ENCODE measurements at regions not wholly inside any gene's neighbourhood (a gene's known extent, or its start where the extent isn't known, plus 50 kb on each side); places are given as distances from the start of the nearest gene placed in this dataset.

- 82% methylated on average over 6 of the region's 6 CpGs for WGBS, 2 donors
- H3K27ac ChIP-seq: no peak overlapping the region
- H3K27me3 ChIP-seq: no peaks in the 10 kb centered on the region
These were observed 134.8 kb upstream of the KIF26B start for GRCh38 chr1:245019910-245020486.

DNA sequence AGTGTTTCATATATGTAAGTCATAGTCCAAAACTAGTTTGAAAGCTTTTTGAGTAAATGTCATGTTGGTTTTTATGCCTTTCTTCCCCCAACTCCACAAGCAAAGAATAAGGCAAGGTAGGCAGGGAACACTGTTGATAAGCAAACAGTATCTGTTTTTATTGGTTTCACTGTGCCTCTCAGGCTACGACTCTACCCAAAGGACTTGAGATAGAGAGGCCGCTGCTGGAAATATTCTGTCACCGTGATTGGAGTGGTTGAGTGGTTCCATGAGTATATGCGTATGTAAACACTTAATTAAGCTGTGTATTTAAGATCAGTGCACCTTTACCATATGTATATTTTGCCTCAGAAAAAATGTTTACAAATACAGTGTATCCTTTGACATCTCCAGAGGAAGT is 138.1 kb upstream of the KIF26B start:
- Histone ChIP-seq H3K9me3 (no peaks in the 10 kb centered on the region), H3K36me3 (replicated peaks in 1 of 2; ENCODE audit: insufficient read depth in 1 of 2, low read depth in 2 of 2) (peaks cover 0 to 3% of the 10 kb centered on the region in 2 donors), H3K4me3 (no peak overlapping the region), H3K27ac (no peak overlapping the region), H3K4me1 (no peaks in the 10 kb centered on the region), H3K27me3 (no peaks in the 10 kb centered on the region)
- TF ChIP-seq CTCF (IDR thresholded peaks at IDR 0.05): no peak
- no peak for TF ChIP-seq POLR2A (IDR thresholded peaks at IDR 0.05)
- no peak for ATAC-seq
- intact Hi-C loops (cut with DNase I): no loop called here
- WGBS, 2 donors: 78 to 89% methylated on average over 4 of the region's 4 CpGs
- no peak for DNase-seq

More at GRCh38 chr1:245019910-245020486, 134.8 kb upstream of the KIF26B start:
- no peak for ATAC-seq
- Histone ChIP-seq H3K4me1 (no peaks in the 10 kb centered on the region), H3K36me3 (replicated peaks in 1 of 2; ENCODE audit: insufficient read depth in 1 of 2, low read depth in 2 of 2) (peaks cover 0 to 3% of the 10 kb centered on the region in 2 donors), H3K4me3 (no peak overlapping the region), H3K9me3 (no peaks in the 10 kb centered on the region)
- no peak for DNase-seq
- intact Hi-C loops (cut with DNase I): no loop called here
- no peak for TF ChIP-seq POLR2A (IDR thresholded peaks at IDR 0.05)
- no peak for TF ChIP-seq CTCF (IDR thresholded peaks at IDR 0.05)

- no peaks in the 10 kb centered on the region for H3K9me3 ChIP-seq
- no peaks in the 10 kb centered on the region for H3K27me3 ChIP-seq
- intact Hi-C loops (cut with DNase I): no loop called here
- H3K4me3 ChIP-seq: no peak overlapping the region
- no peak for DNase-seq
- 90 to 92% methylated on average over 3 of the region's 3 CpGs for WGBS, 2 donors
- H3K27ac ChIP-seq: no peak overlapping the region
- H3K36me3 ChIP-seq (replicated peaks in 1 of 2; ENCODE audit: insufficient read depth in 1 of 2, low read depth in 2 of 2): peaks cover 0 to 3% of the 10 kb centered on the region in 2 donors
- no peaks in the 10 kb centered on the region for H3K4me1 ChIP-seq
- no peak for ATAC-seq
- TF ChIP-seq CTCF (IDR thresholded peaks at IDR 0.05) (no peak), POLR2A (IDR thresholded peaks at IDR 0.05) (no peak)
These were observed 139.8 kb upstream of the KIF26B start for GRCh38 chr1:245015031-245015430.

GRCh38 chr1:245014247-245015029 is 140.3 kb upstream of the KIF26B start:
- H3K36me3 ChIP-seq (replicated peaks in 1 of 2; ENCODE audit: insufficient read depth in 1 of 2, low read depth in 2 of 2): peaks cover 0 to 3% of the 10 kb centered on the region in 2 donors
- intact Hi-C loops (cut with DNase I): no loop called here
- H3K27me3 ChIP-seq: no peaks in the 10 kb centered on the region
- H3K4me1 ChIP-seq: no peaks in the 10 kb centered on the region
- H3K27ac ChIP-seq: no peak overlapping the region
- DNase-seq (no peak), ATAC-seq (no peak)
- TF ChIP-seq CTCF (IDR thresholded peaks at IDR 0.05) (no peak), POLR2A (IDR thresholded peaks at IDR 0.05) (no peak)
- no peaks in the 10 kb centered on the region for H3K9me3 ChIP-seq
- H3K4me3 ChIP-seq: no peak overlapping the region
- WGBS, 2 donors: 74 to 87% methylated on average over 3 of the region's 3 CpGs

Data from body of pancreas (tissue), 4 donors.